ENCODE measurements at regions not wholly inside any gene's neighbourhood (a gene's known extent, or its start where the extent isn't known, plus 50 kb on each side); places are given as distances from the start of the nearest gene placed in this dataset.

- Mint-ChIP-seq H3K4me1 (no peaks in the 10 kb centered on the region), H3K27ac (no peak overlapping the region), H3K36me3 (no peaks in the 10 kb centered on the region), H3K4me3 (no peak overlapping the region), H3K9me3 (peaks cover 3% of the 10 kb centered on the region), H3K27me3 (no peaks in the 10 kb centered on the region)
- ATAC-seq: no peak
Observed at GRCh38 chr17:69760562-69760961, 314.5 kb upstream of the KCNJ16 start.

GRCh38 chr17:69761011-69761410 lies 314.0 kb upstream of the KCNJ16 start:
- Mint-ChIP-seq H3K27me3 (no peaks in the 10 kb centered on the region), H3K36me3 (no peaks in the 10 kb centered on the region), H3K27ac (no peak overlapping the region), H3K9me3 (peaks cover 3% of the 10 kb centered on the region), H3K4me3 (no peak overlapping the region), H3K4me1 (no peaks in the 10 kb centered on the region)
- no peak for ATAC-seq

- H3K4me3 Mint-ChIP-seq: no peak overlapping the region
- peaks cover 3% of the 10 kb centered on the region for H3K9me3 Mint-ChIP-seq
- no peaks in the 10 kb centered on the region for H3K4me1 Mint-ChIP-seq
- no peaks in the 10 kb centered on the region for H3K36me3 Mint-ChIP-seq
- no peak for ATAC-seq
- H3K27ac Mint-ChIP-seq: no peak overlapping the region
- H3K27me3 Mint-ChIP-seq: no peaks in the 10 kb centered on the region
Observed at GRCh38 chr17:69761767-69762321, 313.2 kb upstream of the KCNJ16 start.

GRCh38 chr17:69762359-69762758 lies 312.7 kb upstream of the KCNJ16 start:
- no peaks in the 10 kb centered on the region for H3K36me3 Mint-ChIP-seq
- peaks cover 3% of the 10 kb centered on the region for H3K9me3 Mint-ChIP-seq
- H3K4me3 Mint-ChIP-seq: no peak overlapping the region
- no peaks in the 10 kb centered on the region for H3K27me3 Mint-ChIP-seq
- H3K27ac Mint-ChIP-seq: no peak overlapping the region
- no peak for ATAC-seq
- no peaks in the 10 kb centered on the region for H3K4me1 Mint-ChIP-seq

GRCh38 chr17:69762766-69763165 lies 312.3 kb upstream of the KCNJ16 start:
- Mint-ChIP-seq H3K9me3 (peaks cover 3% of the 10 kb centered on the region), H3K4me3 (no peak overlapping the region), H3K27ac (no peak overlapping the region), H3K36me3 (no peaks in the 10 kb centered on the region), H3K27me3 (no peaks in the 10 kb centered on the region), H3K4me1 (no peaks in the 10 kb centered on the region)
- no peak for ATAC-seq

GRCh38 chr17:69763503-69763902 lies 311.5 kb upstream of the KCNJ16 start:
- Mint-ChIP-seq H3K9me3 (peaks cover 3% of the 10 kb centered on the region), H3K27ac (no peak overlapping the region), H3K36me3 (no peaks in the 10 kb centered on the region), H3K4me3 (no peak overlapping the region), H3K4me1 (no peaks in the 10 kb centered on the region), H3K27me3 (no peaks in the 10 kb centered on the region)
- no peak for ATAC-seq

- H3K27me3 Mint-ChIP-seq: no peaks in the 10 kb centered on the region
- no peaks in the 10 kb centered on the region for H3K36me3 Mint-ChIP-seq
- peaks cover 3% of the 10 kb centered on the region for H3K9me3 Mint-ChIP-seq
- no peak for ATAC-seq
- no peaks in the 10 kb centered on the region for H3K4me1 Mint-ChIP-seq
- no peak overlapping the region for H3K27ac Mint-ChIP-seq
- no peak overlapping the region for H3K4me3 Mint-ChIP-seq
Observed at GRCh38 chr17:69764146-69764545, 310.9 kb upstream of the KCNJ16 start.

- H3K27me3 Mint-ChIP-seq: peaks cover 14% of the 10 kb centered on the region
- H3K4me3 Mint-ChIP-seq: no peak overlapping the region
- no peaks in the 10 kb centered on the region for H3K36me3 Mint-ChIP-seq
Observed at GRCh38 chr17:69769050-69769449, 306.0 kb upstream of the KCNJ16 start.

GRCh38 chr17:69773081-69773480 lies 301.9 kb upstream of the KCNJ16 start:
- H3K4me3 Mint-ChIP-seq: no peak overlapping the region
- H3K27ac Mint-ChIP-seq: no peak overlapping the region
- no peaks in the 10 kb centered on the region for H3K4me1 Mint-ChIP-seq
- no peak for ATAC-seq
- H3K9me3 Mint-ChIP-seq: no peaks in the 10 kb centered on the region
- H3K36me3 Mint-ChIP-seq: no peaks in the 10 kb centered on the region
- peaks cover 14% of the 10 kb centered on the region for H3K27me3 Mint-ChIP-seq

More at GRCh38 chr17:69769050-69769449, 306.0 kb upstream of the KCNJ16 start:
- no peak for ATAC-seq
- Mint-ChIP-seq H3K4me1 (no peaks in the 10 kb centered on the region), H3K9me3 (no peaks in the 10 kb centered on the region), H3K27ac (no peak overlapping the region)

- Mint-ChIP-seq H3K27me3 (no peaks in the 10 kb centered on the region), H3K27ac (no peak overlapping the region), H3K36me3 (no peaks in the 10 kb centered on the region), H3K4me1 (no peaks in the 10 kb centered on the region), H3K4me3 (no peak overlapping the region), H3K9me3 (peaks cover 5% of the 10 kb centered on the region)
- no peak for ATAC-seq
Observed at GRCh38 chr17:69779378-69780214, 295.4 kb upstream of the KCNJ16 start.

- no peak for ATAC-seq
- no peaks in the 10 kb centered on the region for H3K36me3 Mint-ChIP-seq
- no peaks in the 10 kb centered on the region for H3K4me1 Mint-ChIP-seq
- H3K4me3 Mint-ChIP-seq: no peak overlapping the region
- no peaks in the 10 kb centered on the region for H3K27me3 Mint-ChIP-seq
- H3K27ac Mint-ChIP-seq: no peak overlapping the region
- H3K9me3 Mint-ChIP-seq: peaks cover 7% of the 10 kb centered on the region
Observed at GRCh38 chr17:69783865-69784264, 291.2 kb upstream of the KCNJ16 start.

- no peak overlapping the region for H3K27ac Mint-ChIP-seq
- no peaks in the 10 kb centered on the region for H3K36me3 Mint-ChIP-seq
- H3K9me3 Mint-ChIP-seq: peaks cover 2% of the 10 kb centered on the region
- no peak overlapping the region for H3K4me3 Mint-ChIP-seq
- no peaks in the 10 kb centered on the region for H3K4me1 Mint-ChIP-seq
- ATAC-seq: no peak
- H3K27me3 Mint-ChIP-seq: no peaks in the 10 kb centered on the region
Observed at GRCh38 chr17:69788957-69789356, 286.1 kb upstream of the KCNJ16 start.

GRCh38 chr17:69796078-69796477 lies 278.9 kb upstream of the KCNJ16 start:
- H3K4me1 Mint-ChIP-seq: no peaks in the 10 kb centered on the region

GRCh38 chr17:69800870-69801269 lies 274.2 kb upstream of the KCNJ16 start:
- no peaks in the 10 kb centered on the region for H3K27me3 Mint-ChIP-seq
- no peaks in the 10 kb centered on the region for H3K4me1 Mint-ChIP-seq
- H3K9me3 Mint-ChIP-seq: peaks cover 14% of the 10 kb centered on the region
- H3K36me3 Mint-ChIP-seq: no peaks in the 10 kb centered on the region
- ATAC-seq: no peak
- H3K27ac Mint-ChIP-seq: no peak overlapping the region
- no peak overlapping the region for H3K4me3 Mint-ChIP-seq

More at GRCh38 chr17:69796078-69796477, 278.9 kb upstream of the KCNJ16 start:
- no peak overlapping the region for H3K4me3 Mint-ChIP-seq
- H3K36me3 Mint-ChIP-seq: no peaks in the 10 kb centered on the region
- H3K9me3 Mint-ChIP-seq: peaks cover 14% of the 10 kb centered on the region
- no peak for ATAC-seq
- no peak overlapping the region for H3K27ac Mint-ChIP-seq
- no peaks in the 10 kb centered on the region for H3K27me3 Mint-ChIP-seq

- Mint-ChIP-seq H3K27me3 (no peaks in the 10 kb centered on the region), H3K36me3 (no peaks in the 10 kb centered on the region), H3K9me3 (peaks cover 14% of the 10 kb centered on the region), H3K4me3 (no peak overlapping the region), H3K27ac (no peak overlapping the region), H3K4me1 (no peaks in the 10 kb centered on the region)
- no peak for ATAC-seq
Observed at GRCh38 chr17:69801368-69801767, 273.7 kb upstream of the KCNJ16 start.

- no peak overlapping the region for H3K27ac Mint-ChIP-seq
- no peak for ATAC-seq
- H3K4me1 Mint-ChIP-seq: no peaks in the 10 kb centered on the region
- peaks cover 13% of the 10 kb centered on the region for H3K9me3 Mint-ChIP-seq
- H3K4me3 Mint-ChIP-seq: no peak overlapping the region
- H3K36me3 Mint-ChIP-seq: no peaks in the 10 kb centered on the region
- no peaks in the 10 kb centered on the region for H3K27me3 Mint-ChIP-seq
Observed at GRCh38 chr17:69802045-69802740, 272.8 kb upstream of the KCNJ16 start.
